Stimulated activated naive CD4-positive, alpha-beta T cell (primary cell): ENCODE measurements at regions not wholly inside any gene's neighbourhood (a gene's known extent, or its start where the extent isn't known, plus 50 kb on each side); places are given as distances from the start of the nearest gene placed in this dataset.

Experiments
- DNase-seq, 6 experiments: peaks; one replicate each; lab custom pipeline; 2025; lab: John Stamatoyannopoulos, UW

DNA sequence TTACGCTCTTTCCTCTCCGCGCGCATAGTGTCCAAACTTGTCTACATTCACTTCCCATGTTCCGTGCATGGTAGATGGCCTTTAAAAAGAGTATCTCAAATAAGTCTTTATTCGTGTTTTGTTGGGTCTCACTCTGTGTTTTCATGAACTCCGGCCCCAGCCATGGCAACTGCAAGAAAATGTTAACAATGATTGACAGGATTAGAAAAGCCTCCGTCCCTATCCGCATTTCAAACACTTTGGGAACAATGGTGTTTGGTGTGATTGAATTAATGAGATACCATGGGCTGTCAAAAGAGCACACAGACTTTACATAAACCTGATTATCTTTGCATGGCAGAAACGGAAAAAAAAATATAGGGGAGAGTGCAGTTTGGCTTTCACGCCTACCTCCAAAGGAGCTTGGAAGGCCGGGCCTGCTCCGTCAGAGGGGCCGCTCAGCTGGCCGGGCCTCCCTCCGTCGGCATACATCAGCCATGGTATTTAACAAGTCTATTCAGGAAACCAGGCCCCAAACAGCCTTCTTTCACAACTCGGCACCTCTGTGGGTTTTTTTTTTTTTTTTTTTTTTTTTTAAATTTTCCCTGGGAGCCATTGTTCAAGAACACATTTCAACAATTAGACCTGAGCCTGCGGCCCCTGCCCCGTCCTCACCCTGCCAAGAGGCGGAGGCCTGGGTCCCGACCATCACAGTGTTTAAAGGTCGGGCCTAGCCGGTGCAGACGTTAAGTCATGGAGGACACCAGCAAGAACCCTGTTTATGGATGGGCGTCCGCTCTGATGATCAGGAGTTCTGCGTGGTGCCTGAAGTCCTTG is 323.8 kb upstream of the IRX4 start:
- no peak for DNase-seq

DNA sequence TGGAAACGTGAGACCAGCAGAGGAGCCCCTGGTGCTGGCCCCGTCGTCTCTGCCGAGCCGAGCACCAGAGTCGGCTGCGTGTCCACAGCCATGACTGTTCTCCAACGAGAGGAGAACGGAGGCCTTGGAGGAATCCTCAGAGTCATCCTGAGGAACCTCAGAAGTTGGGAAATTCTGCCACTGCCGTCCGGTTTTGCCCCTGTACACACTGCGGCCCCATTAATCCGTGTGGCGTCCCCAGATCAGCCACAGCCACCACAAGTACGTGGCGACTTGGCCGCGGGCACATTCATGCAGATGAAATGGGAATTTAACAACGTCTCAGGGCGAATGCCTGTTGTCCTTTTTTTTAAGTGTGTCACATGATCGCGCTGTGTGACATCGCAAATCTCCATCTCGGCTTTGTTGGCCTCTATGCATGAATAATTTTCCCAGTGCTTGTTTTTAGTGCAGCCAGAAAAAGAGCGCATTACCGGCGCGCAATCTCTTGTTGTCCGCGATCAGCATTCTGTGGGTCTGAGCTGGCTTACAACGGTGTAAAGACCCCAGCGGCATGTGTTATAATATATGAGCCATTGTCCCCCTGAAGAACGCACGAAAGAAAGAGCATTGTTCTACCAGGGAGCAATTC is 323.0 kb upstream of the IRX4 start:
- DNase-seq = no peak

DNA sequence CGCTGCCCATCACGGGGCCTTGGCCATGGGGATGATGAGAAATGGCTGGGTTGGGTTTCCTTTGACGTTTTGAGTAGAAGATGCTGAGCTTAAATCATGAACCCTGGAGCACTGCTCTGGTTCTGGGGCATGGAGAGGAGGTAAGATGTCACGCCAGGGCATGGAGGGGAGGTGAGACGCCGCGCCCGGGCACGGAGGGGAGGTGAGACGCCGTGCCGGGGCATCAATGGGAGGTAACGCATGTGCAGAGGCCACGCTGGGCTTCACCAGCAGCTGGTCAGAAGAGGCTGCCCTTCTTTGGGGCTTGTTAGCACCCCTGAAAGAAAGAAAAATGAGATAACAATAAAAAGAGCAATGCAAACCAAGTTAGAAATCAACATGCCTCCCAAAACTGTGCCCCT is 322.5 kb upstream of the IRX4 start:
- DNase-seq = no peak

DNA sequence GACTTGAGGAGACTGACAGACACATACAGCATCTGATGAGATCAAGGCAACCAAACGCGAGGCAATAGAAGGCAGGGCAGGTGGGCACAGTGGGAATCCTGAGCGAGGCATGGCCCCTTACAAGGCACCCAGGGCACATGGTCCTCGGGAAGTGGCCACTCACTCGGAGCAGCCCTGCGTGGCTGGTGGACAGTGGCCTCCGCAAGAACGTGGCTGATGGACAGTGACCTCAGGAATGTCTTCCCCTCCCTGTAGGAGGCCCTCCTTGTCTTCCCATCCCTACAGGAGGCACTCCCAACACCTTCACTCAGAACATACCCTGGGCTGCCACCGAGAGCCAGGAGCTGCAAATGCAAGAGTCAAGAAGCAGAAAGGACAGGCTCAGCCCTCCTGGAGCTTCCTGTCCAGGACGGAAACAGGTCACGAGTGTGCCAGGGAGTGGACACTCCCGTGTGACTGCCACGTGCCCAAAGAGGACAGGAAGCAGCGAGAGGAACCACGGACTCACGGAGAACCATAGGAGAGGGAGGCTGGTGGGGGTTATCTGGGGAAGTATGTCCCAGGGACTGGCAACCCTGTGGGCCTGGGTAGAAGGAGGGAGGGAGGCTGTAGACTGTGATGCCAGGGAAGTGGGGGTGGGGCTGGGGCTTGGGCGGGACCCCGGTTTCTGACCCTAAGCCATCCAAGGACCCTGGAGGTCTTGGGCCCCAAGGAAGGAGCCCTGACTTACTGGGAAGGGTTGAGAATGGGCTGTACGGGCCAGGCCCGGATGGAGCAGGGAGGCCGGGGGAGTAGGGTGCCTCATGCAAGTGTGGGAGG is 321.9 kb upstream of the IRX4 start:
- DNase-seq = no peak

DNA sequence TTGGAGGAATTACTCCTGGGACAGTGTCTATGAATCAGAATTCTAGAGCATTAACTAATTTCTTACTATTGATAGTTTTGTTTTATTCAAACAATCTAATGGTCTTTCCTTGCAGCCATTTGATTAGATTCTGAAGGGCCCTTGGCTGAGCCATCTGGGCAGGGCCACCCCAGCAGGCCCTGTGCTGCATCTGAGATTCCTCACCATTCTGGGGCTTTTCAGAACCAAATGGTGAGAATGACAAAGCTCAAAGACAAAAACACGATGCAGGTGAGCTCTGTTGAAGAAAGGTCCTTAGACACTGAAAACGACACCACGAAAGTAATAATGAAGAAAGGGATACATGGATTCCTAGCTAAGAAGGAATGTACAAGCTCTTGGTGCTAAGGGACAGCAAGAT is 321.0 kb upstream of the IRX4 start:
- no peak for DNase-seq

DNA sequence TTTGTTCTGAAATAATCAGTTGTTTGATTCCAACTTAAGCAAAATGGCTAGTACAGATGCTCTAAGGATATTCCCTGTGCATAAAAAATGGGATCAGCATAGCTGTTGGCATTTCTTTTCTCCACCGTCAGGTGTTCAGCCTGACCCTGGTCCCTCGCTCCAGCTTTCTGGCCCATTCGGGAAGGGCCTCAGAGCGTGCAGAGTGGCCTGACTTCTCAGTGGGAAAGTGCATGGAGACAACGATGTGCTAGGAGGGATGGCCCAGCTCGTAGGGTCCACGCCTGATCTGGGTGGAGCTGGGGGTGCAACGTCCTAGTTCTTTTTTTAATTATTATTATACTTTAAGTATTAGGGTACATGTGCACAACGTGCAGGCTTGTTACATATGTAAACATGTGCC is 319.1 kb upstream of the IRX4 start:
- no peak for DNase-seq

DNA sequence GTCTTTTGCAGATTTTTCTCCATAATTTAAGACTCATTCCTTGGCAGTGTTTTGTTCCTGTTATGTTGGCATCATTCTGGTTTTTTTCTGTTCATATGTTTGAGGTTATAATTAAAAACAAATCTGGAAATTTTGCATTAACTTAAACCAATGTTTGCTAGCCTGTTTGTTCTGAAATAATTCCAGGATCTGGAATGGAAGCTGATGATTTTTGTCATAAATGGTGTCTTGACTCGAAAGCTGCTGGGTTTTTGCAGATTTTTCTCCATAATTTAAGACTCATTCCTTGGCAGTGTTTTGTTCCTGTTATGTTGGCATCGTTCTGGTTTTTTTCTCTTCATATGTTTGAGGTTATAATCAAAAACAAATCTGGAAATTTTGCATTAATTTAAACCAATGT is 318.7 kb upstream of the IRX4 start:
- DNase-seq = no peak

DNA sequence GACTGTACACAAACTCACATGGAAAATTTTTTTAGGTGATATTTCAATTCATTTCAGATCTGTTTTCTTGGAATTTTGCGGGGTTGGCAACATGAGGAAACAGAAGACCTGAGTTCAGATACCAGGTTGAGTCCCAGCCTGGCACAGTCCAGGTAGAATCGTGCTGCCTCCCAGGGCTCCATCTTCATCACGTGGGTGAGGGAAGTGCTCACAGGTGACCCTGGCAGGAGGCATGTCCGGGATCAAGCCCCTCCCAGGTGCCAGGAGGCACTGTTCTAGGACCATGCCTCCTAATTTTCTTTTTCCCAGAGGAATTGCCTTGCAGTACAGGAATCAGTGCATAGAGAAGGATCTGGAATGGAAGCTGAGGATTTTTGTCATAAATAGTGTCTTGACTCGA is 318.3 kb upstream of the IRX4 start:
- no peak for DNase-seq

DNA sequence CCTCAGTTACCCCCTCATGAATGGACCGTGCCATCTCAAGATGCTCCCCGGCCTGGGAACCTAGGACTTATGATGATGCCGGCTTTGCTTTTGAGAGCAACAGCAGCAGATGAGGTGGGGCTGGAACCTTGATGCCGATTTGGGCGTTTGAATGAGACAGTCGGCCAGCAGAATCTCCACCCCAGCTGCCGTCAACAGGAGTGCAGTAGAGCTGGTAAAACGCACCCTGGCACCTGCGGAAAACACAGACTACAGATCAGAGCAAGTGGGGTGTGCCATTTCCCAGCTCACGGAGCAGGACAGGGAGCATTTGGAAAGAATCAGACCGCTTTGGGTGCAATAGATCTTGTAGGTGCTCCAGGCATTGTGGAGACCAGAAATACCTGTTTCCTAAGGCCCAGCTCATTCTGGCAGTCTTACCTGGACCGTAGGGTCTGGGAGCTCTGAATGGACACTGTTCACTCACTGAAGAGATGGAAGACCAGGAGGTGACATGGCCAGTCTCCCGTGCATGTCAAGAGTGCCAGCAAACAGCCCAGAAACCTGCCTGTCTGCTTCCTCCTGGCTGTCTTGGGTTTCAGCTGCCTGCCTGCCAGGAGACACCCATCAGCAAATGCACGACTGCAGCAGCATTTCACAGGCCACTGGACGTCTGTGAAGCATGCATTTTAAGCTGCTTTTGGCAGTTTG is 317.7 kb upstream of the IRX4 start:
- no peak for DNase-seq

DNA sequence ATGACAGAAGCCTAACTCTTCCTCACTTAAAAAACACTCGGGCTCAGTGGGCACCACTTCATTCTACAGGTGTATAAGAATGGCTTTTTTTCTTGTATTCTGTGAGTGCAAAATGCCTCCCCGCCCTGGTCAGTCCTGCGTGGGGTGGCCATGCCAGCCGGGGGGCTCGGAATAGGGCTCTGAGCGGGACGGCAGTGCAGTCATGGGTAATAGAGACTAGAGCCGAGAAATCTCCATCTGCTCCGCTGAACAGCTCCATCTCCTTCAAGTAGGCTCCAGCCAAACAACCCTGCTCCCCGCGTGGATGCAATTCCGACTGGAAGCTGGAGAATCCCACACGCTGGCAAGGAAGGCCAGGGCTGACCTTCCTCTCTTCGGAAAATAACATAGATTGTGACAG is 317.0 kb upstream of the IRX4 start:
- DNase-seq = no peak

DNA sequence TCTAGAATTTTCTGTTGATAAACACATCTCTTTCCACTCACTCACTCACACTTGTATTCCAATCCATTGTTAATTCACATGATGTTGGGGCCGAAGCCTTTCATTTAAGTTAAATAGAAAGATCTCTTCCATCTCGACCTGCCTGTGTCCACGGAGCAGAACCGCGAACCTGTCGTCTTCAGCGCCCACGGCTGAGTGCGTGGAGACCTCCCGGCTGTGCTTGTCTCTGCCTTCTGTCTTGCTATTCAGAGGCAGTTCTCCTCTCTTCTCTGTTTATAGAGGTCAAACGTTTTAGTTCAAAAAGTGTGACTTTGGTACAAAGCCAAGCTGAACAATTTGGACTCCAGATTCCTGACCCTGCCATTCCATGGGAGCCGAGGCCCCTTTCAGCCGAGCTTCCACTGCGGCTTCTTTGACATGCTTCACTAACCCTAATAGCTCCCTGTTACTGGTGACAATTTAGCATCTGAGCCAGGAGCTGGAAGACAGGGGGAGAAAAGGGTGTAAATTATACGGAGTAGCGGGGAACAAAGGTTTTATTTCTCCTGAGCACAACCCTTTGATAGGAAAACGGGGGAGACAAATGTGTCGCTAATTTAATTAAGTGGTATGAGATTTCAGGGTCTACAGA is 314.4 kb upstream of the IRX4 start:
- no peak for DNase-seq

DNA sequence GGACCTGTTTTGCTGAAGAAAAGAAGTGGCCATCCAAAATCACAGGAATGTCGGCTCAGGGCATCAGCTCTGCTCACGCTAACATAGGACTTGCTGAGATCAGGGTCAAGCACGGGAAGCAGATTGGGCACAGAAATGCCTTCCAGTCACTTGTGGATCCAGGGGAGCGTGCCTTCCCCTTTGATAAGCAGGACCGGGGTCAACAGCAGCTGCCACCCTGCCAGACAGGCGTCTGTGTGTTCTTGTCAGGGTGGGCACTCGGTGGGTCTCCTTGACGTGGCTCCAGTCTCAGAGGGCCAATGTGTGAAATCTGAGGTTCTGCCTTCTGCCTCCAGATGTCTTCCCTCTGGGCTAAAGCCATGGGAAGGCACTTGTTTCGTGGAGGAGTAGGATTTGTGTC is 313.7 kb upstream of the IRX4 start:
- DNase-seq = no peak

DNA sequence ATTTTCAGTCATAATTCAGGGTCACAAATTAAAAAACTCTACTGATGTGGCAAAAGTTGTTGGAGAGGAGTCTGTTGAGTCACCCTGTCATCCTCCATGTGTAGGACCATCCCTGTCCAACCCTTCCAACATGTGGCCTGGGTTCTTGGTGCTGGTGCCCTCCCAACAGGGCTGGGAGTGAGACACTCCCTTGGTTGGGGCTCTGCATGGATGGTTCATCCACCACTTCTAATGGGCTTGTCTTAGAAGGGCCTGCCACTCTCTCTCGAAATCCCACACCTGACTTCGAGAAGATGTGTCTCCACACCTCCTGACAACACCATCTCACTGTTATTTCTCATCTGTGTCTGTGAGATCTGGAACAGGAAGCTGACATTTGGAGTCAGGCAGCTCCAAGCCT is 312.2 kb upstream of the IRX4 start:
- DNase-seq = no peak

DNA sequence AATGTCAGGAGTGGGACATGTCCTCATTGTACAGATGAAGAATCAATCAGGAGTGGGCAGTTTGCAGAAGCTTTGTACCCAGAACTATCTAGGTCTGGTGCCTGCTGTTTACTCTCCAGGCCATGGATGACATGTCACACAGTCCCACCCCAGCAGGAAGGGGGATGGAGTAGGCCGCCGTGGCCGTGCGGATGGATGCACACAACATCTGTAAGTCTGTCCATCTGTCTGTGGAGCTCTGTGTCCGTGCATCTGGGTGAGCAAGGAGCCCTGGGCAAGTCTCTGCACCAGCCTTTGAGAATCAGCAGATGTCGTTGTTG is 311.5 kb upstream of the IRX4 start:
- DNase-seq = no peak

DNA sequence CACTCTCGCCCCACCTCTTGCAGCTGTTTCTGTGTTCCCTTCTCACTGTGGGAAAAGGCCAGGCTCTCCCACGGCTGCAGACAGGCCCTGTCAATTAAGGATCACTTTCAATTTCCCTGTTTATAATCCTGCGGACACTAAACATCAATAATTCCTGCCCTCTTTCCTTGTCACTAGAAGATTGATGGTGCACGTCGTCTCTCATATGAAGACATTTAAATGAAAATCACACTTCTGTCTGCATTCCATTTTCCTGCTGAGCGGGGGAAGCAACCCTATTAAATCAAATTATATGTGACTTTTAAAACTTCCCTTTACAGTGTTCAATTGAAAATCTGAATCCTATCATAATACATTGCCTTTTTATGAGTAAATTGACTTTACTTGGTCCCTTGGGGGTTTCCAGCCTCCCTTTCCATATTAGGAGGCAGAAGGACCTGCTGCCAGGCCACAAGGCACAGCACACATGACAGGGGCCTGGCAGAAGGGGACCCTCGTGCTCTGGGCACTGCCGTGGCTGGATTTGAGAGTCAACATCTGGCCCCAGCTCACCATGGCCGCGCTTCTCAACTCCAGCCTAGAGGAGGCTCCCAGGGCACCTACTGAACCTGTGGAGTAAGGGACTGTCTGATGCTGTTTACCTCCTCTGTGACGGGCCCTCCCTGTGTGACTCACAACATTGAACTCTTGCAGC is 311.0 kb upstream of the IRX4 start:
- DNase-seq = no peak

DNA sequence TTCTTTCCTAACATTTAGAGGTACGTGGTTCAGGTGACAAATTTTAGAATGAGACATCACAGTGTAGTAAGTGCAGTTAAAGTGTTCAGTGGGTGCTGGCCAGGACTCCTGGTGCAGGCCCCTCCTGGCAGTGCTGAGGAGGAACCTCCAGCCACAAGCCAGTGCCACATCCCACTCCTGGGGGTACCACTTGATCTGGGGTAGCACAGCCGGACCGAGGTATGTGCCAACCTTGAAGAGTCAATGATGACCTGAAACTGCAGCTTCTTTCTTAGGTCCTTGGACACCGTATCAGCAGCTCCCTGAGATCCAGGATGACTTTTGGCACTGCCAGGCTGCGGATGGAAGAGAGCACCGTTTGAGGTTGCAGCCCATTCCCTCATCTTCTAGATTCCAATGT is 310.4 kb upstream of the IRX4 start:
- DNase-seq = no peak

DNA sequence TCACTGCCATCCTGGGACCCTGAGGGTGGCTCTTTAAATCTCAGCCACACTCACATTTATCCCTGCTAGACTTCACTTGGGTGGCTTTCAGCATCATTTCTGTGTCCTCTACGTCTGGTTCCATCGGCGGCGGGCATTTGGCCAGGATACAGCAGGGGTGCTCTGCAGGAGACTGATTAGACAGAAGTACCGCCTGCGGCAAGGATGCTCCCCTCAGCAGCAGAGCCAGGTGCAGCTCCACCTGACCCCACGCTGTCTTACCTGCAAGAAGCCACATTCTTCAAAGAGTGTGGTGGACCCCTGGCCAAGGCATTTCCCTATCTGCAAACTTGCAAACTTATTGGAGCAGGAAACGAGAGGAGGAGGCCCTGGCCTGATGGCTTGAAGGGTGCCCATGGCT is 309.8 kb upstream of the IRX4 start:
- no peak for DNase-seq

DNA sequence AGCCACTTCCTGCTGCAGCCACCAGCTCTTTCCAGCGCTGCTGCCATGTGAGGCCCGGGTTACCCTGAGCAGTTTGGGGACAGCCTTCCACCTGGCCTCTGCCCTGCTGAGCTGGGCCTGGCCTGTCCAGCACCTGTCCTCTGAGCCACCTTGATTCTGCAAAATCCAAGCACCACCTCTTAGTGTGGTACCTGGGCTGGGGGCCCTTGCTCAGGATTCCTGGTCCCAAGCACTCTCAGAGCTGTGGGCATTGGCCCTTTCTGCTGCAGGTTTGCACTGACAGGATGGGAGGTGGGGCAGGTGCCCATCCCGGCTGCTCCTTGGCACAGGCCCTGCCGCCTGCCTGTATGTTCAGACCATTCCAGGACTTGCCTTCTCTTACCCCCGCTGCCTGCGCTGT is 309.2 kb upstream of the IRX4 start:
- DNase-seq = no peak

DNA sequence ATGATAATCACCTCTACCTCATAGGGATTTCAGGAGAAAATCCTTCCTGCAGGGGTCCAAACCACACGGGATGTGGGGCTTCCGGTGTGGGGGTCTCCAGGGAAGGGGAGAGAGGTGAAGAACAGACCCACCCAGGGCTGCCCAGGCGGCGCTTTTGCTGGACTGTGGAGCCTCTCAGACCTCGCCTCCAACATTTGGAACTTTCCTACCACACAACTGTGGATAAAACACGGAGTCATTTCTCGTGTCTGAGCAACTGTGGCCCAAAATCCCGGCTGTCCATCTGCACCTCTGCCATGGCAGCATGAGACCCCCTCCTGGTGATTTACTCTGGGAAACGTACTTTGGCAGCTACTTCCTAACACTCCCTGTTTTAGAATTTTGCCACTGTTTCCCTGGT is 307.8 kb upstream of the IRX4 start:
- no peak for DNase-seq

DNA sequence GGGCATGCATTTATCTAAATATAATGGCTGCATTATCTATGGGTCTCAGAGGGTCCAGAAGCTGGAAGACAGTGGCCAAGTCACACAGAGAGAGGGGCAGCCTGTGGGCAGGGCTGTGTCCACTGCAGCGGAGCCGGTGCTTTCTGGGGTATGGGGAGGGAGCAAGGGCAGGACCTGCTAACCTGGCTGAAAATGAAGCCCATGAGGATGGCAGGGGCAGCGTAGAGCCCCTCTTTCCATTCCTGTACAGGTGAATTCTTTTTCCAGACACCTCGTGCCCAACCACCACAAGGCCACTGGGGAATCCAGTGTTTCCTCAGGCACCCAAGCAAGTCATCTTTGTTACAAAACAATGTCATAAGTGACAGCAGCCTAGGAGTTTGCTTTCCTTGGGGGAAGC is 305.9 kb upstream of the IRX4 start:
- no peak for DNase-seq

DNA sequence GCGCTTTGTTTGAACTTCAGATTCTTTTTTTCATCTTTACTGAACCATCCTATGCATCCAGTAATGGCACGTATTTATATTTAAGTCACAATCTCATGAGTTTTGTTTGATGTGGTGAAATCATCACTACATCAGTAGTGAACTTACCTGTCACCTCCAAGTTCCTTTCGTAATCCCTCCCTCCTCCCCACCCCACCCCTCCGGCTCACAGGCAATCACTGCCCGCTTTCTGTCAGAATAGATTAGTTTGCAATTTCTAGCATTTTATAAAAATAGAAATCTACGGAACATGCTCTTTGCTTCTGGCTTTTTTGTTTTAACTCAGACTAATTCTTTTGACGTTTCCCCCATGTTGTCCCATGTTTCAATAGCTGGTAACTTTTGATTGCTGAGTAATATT is 305.4 kb upstream of the IRX4 start:
- DNase-seq = no peak

DNA sequence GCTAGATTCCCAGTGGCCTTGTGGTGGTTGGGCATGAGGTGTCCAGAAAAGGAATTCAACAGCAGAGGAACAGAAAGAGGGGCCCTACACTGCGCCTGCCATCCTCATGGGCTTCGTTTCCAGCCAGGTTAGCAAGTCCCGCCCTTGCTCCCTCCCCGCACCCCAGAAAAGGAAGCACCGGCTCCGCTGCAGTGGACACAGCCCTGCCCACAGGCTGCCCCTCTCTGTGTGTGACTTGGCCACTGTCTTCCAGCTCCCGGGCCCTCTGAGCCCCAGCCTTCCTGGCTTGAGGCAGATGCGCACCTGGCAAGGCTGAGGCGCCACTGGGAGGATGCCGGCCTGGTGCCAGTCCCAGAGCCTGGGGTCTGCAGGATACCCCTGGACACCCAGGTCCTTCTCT is 305.0 kb upstream of the IRX4 start:
- no peak for DNase-seq
